ENCODE measurements at regions not wholly inside any gene's neighbourhood (a gene's known extent, or its start where the extent isn't known, plus 50 kb on each side); places are given as distances from the start of the nearest gene placed in this dataset.

- H3K27me3 Mint-ChIP-seq (ENCODE audit: insufficient read depth) = no peaks in the 10 kb centered on the region
- no peak for TF ChIP-seq CTCF (IDR thresholded peaks at IDR 0.05)
- peaks cover 31% of the 10 kb centered on the region for H3K9me3 Mint-ChIP-seq
- H3K4me1 Mint-ChIP-seq (ENCODE audit: low read depth) = no peaks in the 10 kb centered on the region
- H3K27ac Mint-ChIP-seq = no peak overlapping the region
- DNase-seq = no peak
- no peak overlapping the region for H3K4me3 Mint-ChIP-seq
- H3K36me3 Mint-ChIP-seq (ENCODE audit: low read depth) = no peaks in the 10 kb centered on the region
Measured at GRCh38 chr10:21003240-21003822, 106.2 kb upstream of the NEBL start.

GRCh38 chr10:21002091-21002878, 105.2 kb upstream of the NEBL start:
- Mint-ChIP-seq H3K9me3 (peaks cover 36% of the 10 kb centered on the region), H3K4me3 (no peak overlapping the region), H3K4me1 (ENCODE audit: low read depth) (no peaks in the 10 kb centered on the region), H3K27me3 (ENCODE audit: insufficient read depth) (no peaks in the 10 kb centered on the region), H3K27ac (no peak overlapping the region), H3K36me3 (ENCODE audit: low read depth) (no peaks in the 10 kb centered on the region)
- TF ChIP-seq CTCF (IDR thresholded peaks at IDR 0.05) = no peak
- no peak for DNase-seq

GRCh38 chr10:20999699-21000098, 102.6 kb upstream of the NEBL start:
- H3K27ac Mint-ChIP-seq = no peak overlapping the region

GRCh38 chr10:20998036-20998435, 100.9 kb upstream of the NEBL start:
- Mint-ChIP-seq H3K4me3 (no peak overlapping the region), H3K36me3 (ENCODE audit: low read depth) (no peaks in the 10 kb centered on the region), H3K4me1 (ENCODE audit: low read depth) (no peaks in the 10 kb centered on the region), H3K27me3 (ENCODE audit: insufficient read depth) (no peaks in the 10 kb centered on the region; the same call in 1 of the 2 replicates), H3K27ac (no peak overlapping the region), H3K9me3 (peaks cover 59% of the 10 kb centered on the region)
- no peak for DNase-seq
- TF ChIP-seq CTCF (IDR thresholded peaks at IDR 0.05) = no peak

More at GRCh38 chr10:20999699-21000098, 102.6 kb upstream of the NEBL start:
- Mint-ChIP-seq H3K4me1 (ENCODE audit: low read depth) (no peaks in the 10 kb centered on the region), H3K27me3 (ENCODE audit: insufficient read depth) (no peaks in the 10 kb centered on the region; the same call in 1 of the 2 replicates), H3K4me3 (no peak overlapping the region), H3K9me3 (peaks cover 48% of the 10 kb centered on the region), H3K36me3 (ENCODE audit: low read depth) (no peaks in the 10 kb centered on the region)
- DNase-seq = no peak
- no peak for TF ChIP-seq CTCF (IDR thresholded peaks at IDR 0.05)

- Mint-ChIP-seq H3K36me3 (ENCODE audit: low read depth) (no peaks in the 10 kb centered on the region), H3K4me1 (ENCODE audit: low read depth) (no peaks in the 10 kb centered on the region), H3K27me3 (ENCODE audit: insufficient read depth) (no peaks in the 10 kb centered on the region; the same call in 1 of the 2 replicates), H3K9me3 (peaks cover 55% of the 10 kb centered on the region), H3K27ac (no peak overlapping the region), H3K4me3 (no peak overlapping the region)
- no peak for DNase-seq
- no peak for TF ChIP-seq CTCF (IDR thresholded peaks at IDR 0.05)
Measured at GRCh38 chr10:20995123-20995987, 98.2 kb upstream of the NEBL start.

All from HFFc6 (cell line).